ENCODE measurements at regions not wholly inside any gene's neighbourhood (a gene's known extent, or its start where the extent isn't known, plus 50 kb on each side); places are given as distances from the start of the nearest gene placed in this dataset.
"Not testable (repeated sequence)": the region's sequence is repeated elsewhere in the genome, so short reads cannot be mapped to it uniquely, and the experiment has no call there.

GRCh38 chr1:177891809-177892208 is 78.0 kb downstream of the SEC16B start:
- no peak for DNase-seq

- DNase-seq: no peak
These were observed 79.4 kb downstream of the SEC16B start for GRCh38 chr1:177890479-177890878.

- peak; percentile 31 for DNase-seq
These were observed 85.3 kb downstream of the SEC16B start for GRCh38 chr1:177884479-177885021.

- no peak for DNase-seq
These were observed 86.3 kb downstream of the SEC16B start for GRCh38 chr1:177883581-177883980.

GRCh38 chr1:177880339-177880891 is 89.4 kb downstream of the SEC16B start:
- DNase-seq: no peak

GRCh38 chr1:177877086-177877485 is 92.8 kb downstream of the SEC16B start:
- DNase-seq: no peak

- DNase-seq: peak; percentile 96
These were observed 96.6 kb downstream of the SEC16B start for GRCh38 chr1:177873238-177873637.

- no peak for DNase-seq
These were observed 97.5 kb downstream of the SEC16B start for GRCh38 chr1:177872308-177872900.

GRCh38 chr1:177871613-177872307 is 98.1 kb downstream of the SEC16B start:
- DNase-seq: no peak

- DNase-seq: no peak
These were observed 100.3 kb downstream of the SEC16B start for GRCh38 chr1:177869586-177869985.

- DNase-seq: not testable (repeated sequence)
These were observed 100.8 kb downstream of the SEC16B start for GRCh38 chr1:177869011-177869410.

GRCh38 chr1:177865807-177866206 is 104.1 kb downstream of the SEC16B start:
- no peak for DNase-seq

- DNase-seq: no peak
These were observed 105.1 kb downstream of the SEC16B start for GRCh38 chr1:177864538-177865305.

GRCh38 chr1:177863796-177864195 is 106.1 kb downstream of the SEC16B start:
- peak; percentile 54 for DNase-seq

GRCh38 chr1:177862916-177863315 is 106.9 kb downstream of the SEC16B start:
- DNase-seq: no peak

- no peak for DNase-seq
These were observed 110.3 kb downstream of the SEC16B start for GRCh38 chr1:177859572-177859971.

GRCh38 chr1:177858332-177858821 is 111.5 kb downstream of the SEC16B start:
- DNase-seq: peak; percentile 75

GRCh38 chr1:177857285-177857684 is 112.6 kb downstream of the SEC16B start:
- no peak for DNase-seq

- no peak for DNase-seq
These were observed 114.9 kb downstream of the SEC16B start for GRCh38 chr1:177854951-177855350.

GRCh38 chr1:177849579-177850290 is 120.1 kb downstream of the SEC16B start:
- DNase-seq: no peak

GRCh38 chr1:177849130-177849529 is 120.7 kb downstream of the SEC16B start:
- peak; percentile 74 for DNase-seq

- DNase-seq: peak; percentile 62
These were observed 121.3 kb downstream of the SEC16B start for GRCh38 chr1:177848577-177848976.

Data from fibroblast of skin of right quadriceps (primary cell).